Epithelial cell of esophagus (primary cell): ENCODE measurements at regions not wholly inside any gene's neighbourhood (a gene's known extent, or its start where the extent isn't known, plus 50 kb on each side); places are given as distances from the start of the nearest gene placed in this dataset.

ENCODE experiments used
- DNase-seq: peaks from one replicate; pipeline ENCODE4 v3.0.0; 2010; ENCODE audit warnings: low read depth
- H3K4me3 ChIP-seq: 2 replicates; pipeline ENCODE4 v1.5.1; 2011; ENCODE audit warnings: mild to moderate bottlenecking, low read length, control low read depth
- CTCF ChIP-seq: IDR thresholded peaks from 2 replicates; pipeline ENCODE4 v1.5.1; 2011; ENCODE audit warnings: low read depth, mild to moderate bottlenecking, low read length, control low read depth, inconsistent platforms; ENCODE audit not compliant: insufficient read depth; ENCODE audit errors: missing control alignments

- peak; percentile 18 for DNase-seq
- no peak for TF ChIP-seq CTCF
- peak overlapping the region; percentile 61 for H3K4me3 ChIP-seq
These were observed 95.2 kb upstream of the BTN3A2 start for GRCh38 chr6:26269531-26270485.

GRCh38 chr6:26270486-26270861 lies 94.5 kb upstream of the BTN3A2 start:
- peak overlapping the region; percentile 61 for H3K4me3 ChIP-seq
- DNase-seq = no peak
- TF ChIP-seq CTCF = no peak

GRCh38 chr6:26270903-26271667 lies 93.9 kb upstream of the BTN3A2 start:
- TF ChIP-seq CTCF = no peak
- peak; percentile 89 for DNase-seq
- peak overlapping the region; percentile 61 for H3K4me3 ChIP-seq

DNA sequence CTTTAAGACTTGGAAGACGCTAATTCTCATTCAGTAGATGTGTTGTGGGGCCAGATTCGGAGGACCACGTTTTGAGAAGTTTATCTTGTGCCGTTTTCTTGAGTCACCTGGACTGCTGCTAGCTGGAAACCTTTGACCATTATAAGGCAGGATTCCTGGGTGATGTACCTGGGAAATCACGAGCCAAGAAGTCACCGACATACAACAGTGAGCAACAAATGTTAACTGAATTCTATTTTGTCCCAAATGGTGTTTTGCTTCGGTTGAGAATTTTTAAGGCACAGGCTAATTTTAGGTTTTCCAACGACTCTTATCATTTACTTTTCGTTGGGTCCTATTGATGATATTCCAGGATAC lies 93.4 kb upstream of the BTN3A2 start:
- TF ChIP-seq CTCF = no peak
- peak overlapping the region; percentile 61 for H3K4me3 ChIP-seq
- DNase-seq = no peak

DNA sequence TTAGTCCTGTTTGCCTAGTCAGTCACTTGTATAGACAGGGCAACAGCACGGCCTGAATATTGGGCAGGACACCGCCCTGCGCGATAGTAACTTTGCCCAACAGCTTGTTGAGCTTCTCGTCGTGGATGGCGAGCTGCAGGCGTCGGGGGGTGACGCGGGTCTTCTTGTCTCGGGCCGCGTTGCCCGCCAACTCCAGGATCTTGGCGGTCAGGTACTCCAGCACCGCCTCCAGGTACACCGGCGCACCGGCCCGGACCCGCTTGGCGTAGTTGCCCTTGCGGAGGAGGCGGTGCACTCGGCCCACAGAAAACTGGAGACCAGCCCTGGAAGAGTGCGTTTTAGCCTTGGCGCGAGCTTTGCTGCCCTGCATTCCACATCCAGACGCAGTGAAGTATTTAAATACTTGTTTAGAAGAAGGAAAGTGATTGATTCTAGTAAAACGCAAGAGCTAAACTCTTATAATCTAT lies 92.8 kb upstream of the BTN3A2 start:
- peak overlapping the region; percentile 61 for H3K4me3 ChIP-seq
- DNase-seq = peak; percentile 59
- TF ChIP-seq CTCF = no peak

DNA sequence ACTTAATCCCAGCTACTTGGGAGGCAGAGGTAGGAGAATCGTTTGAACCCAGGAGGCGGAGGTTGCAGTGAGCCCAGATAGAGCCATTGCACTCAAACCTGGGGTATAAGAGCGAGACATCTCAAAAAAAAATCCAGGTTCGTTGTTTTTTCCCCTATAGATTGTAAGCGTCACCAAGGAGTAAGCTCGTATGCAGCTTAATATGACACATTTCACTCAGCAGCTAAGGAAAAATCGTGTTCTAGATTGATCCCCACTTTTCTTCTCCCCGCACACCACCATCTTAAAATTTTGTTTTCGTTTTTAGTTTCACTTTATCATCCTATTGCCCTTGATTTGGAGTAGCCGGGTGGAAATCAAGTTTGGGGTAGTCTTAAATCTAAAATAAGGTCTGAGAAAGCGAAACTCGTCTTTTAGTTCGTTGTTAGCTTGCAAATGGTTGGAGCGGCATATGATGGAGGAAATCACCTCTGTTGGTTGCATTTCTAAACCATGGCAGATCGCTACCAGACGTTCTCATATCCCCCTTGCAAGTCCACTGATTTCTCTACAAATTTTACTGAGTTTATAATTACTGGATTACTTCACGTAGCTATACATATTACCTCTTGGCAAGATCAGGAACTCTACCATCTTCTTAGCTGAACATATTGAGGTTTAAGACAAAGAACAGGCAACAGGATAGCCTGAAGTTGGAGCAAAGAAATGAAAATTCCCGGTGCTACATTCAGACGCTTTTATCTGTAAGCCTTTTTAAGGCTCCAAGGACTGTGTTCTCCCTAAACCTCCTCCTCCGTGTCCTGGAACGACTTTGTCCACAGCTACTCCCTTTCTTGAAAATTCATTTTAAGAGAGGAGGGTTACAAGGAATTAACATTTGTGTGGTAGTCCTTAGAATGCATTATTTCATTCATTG lies 91.1 kb upstream of the BTN3A2 start:
- TF ChIP-seq CTCF = no peak
- peak; percentile 30 for DNase-seq
- H3K4me3 ChIP-seq = peak overlapping the region; percentile 65
